K562 (cell line): ENCODE measurements at regions not wholly inside any gene's neighbourhood (a gene's known extent, or its start where the extent isn't known, plus 50 kb on each side); places are given as distances from the start of the nearest gene placed in this dataset.

Source experiments
- BRCA1 ChIP-seq, 2 experiments: fragments of 450-650 bp in 1 of 2; sonication (generic) in 1 of 2; formaldehyde crosslinking in 1 of 2; IDR thresholded peaks; 2 replicates each; pipeline versions ENCODE4 v1.5.0 to v1.6.1; 2017 to 2020; ENCODE audit warnings: mild to moderate bottlenecking in 1 of 2, missing genetic modification reagents in 1 of 2
- CCNT2 ChIP-seq: IDR thresholded peaks from 2 replicates; pipeline ENCODE4 v1.6.1; 2011; ENCODE audit warnings: borderline replicate concordance, low read depth, mild to moderate bottlenecking, moderate library complexity, mixed read lengths, low read length; ENCODE audit not compliant: insufficient read length; ENCODE audit errors: extremely low read depth
- CEBPB ChIP-seq: fragments of 450-650 bp; IDR thresholded peaks from 2 replicates; pipeline ENCODE4 v1.6.1; 2016; ENCODE audit warnings: missing genetic modification characterization, missing compliant biosample characterization
- CHD4 ChIP-seq: fragments of 200-600 bp; sonication (generic); IDR thresholded peaks from 3 replicates; pipeline ENCODE4 v1.6.1; 2012; ENCODE audit warnings: low read depth, mild to moderate bottlenecking, mixed read lengths, low read length, inconsistent platforms; ENCODE audit not compliant: insufficient read depth, insufficient replicate concordance, poor library complexity, severe bottlenecking
- GATA2 ChIP-seq: sonication (generic); formaldehyde crosslinking; IDR thresholded peaks from 2 replicates; pipeline ENCODE4 v1.4.0; 2020; ENCODE audit warnings: mild to moderate bottlenecking, missing genetic modification reagents
- KLF13 ChIP-seq: fragments of 450-650 bp; IDR thresholded peaks from 2 replicates; pipeline ENCODE4 v1.6.1; 2016; ENCODE audit warnings: missing genetic modification characterization, low read depth, mild to moderate bottlenecking, missing compliant biosample characterization, moderate library complexity, borderline replicate concordance
- PCBP1 ChIP-seq: fragments of 200-400 bp; formaldehyde crosslinking; IDR thresholded peaks from 2 replicates; pipeline ENCODE4 v1.6.1; 2018; ENCODE audit warnings: mild to moderate bottlenecking, low read depth, low read length; ENCODE audit not compliant: poor library complexity, severe bottlenecking
- POLR2AphosphoS2 ChIP-seq: IDR thresholded peaks from 2 replicates; pipeline ENCODE4 v1.6.1; 2012; ENCODE audit warnings: low read length, improper control_type of control experiment
- RFX7 ChIP-seq: fragments of 250-450 bp; sonication (Bioruptor Pico); IDR thresholded peaks from 2 replicates; pipeline ENCODE4 v1.5.1; 2021; ENCODE audit warnings: mild to moderate bottlenecking
- SMAD3 ChIP-seq: fragments of 450-650 bp; formaldehyde crosslinking; conservative IDR thresholded peaks from 2 replicates; pipeline ENCODE4 v1.4.0; 2020; ENCODE audit warnings: mild to moderate bottlenecking
- SREBF2 ChIP-seq: sonication (generic); formaldehyde crosslinking; IDR thresholded peaks from 2 replicates; pipeline ENCODE4 v1.4.0; 2020; ENCODE audit warnings: mild to moderate bottlenecking, missing genetic modification reagents
- TARDBP ChIP-seq: fragments of 450-650 bp; IDR thresholded peaks from 2 replicates; pipeline ENCODE4 v1.6.1; 2016
- ZNF12 ChIP-seq: sonication (generic); formaldehyde crosslinking; IDR thresholded peaks from 2 replicates; pipeline ENCODE4 v1.4.0; 2020; ENCODE audit warnings: mild to moderate bottlenecking, missing genetic modification reagents
- ZNF76 ChIP-seq: fragments of 250-450 bp; sonication (Bioruptor Pico); IDR thresholded peaks from 2 replicates; pipeline ENCODE4 v1.4.0; 2020; ENCODE audit warnings: mild to moderate bottlenecking, moderate library complexity, borderline replicate concordance
- TF ChIP-seq, protein P1 (sequence below): sonication (generic); formaldehyde crosslinking; IDR thresholded peaks from 2 replicates; pipeline ENCODE4 v1.8.1; 2023; ENCODE audit warnings: mild to moderate bottlenecking, missing genetic modification reagents
- TF ChIP-seq, protein P2 (sequence below), 2 experiments: fragments of 450-650 bp; IDR thresholded peaks; 2 replicates each; pipeline ENCODE4 v1.6.1; 2018; ENCODE audit warnings: mild to moderate bottlenecking in 2 of 2, low read depth in 1 of 2; ENCODE audit not compliant: partially characterized antibody in 2 of 2
- TF ChIP-seq, protein P3 (sequence below): fragments of 250-450 bp; sonication (Bioruptor Pico); IDR thresholded peaks from 2 replicates; pipeline ENCODE4 v1.8.0; 2021; ENCODE audit warnings: mild to moderate bottlenecking, moderate library complexity
- TF ChIP-seq, protein P4 (sequence below): sonication (generic); formaldehyde crosslinking; IDR thresholded peaks from 2 replicates; pipeline ENCODE4 v1.5.0; 2020; ENCODE audit warnings: missing genetic modification reagents

DNA sequence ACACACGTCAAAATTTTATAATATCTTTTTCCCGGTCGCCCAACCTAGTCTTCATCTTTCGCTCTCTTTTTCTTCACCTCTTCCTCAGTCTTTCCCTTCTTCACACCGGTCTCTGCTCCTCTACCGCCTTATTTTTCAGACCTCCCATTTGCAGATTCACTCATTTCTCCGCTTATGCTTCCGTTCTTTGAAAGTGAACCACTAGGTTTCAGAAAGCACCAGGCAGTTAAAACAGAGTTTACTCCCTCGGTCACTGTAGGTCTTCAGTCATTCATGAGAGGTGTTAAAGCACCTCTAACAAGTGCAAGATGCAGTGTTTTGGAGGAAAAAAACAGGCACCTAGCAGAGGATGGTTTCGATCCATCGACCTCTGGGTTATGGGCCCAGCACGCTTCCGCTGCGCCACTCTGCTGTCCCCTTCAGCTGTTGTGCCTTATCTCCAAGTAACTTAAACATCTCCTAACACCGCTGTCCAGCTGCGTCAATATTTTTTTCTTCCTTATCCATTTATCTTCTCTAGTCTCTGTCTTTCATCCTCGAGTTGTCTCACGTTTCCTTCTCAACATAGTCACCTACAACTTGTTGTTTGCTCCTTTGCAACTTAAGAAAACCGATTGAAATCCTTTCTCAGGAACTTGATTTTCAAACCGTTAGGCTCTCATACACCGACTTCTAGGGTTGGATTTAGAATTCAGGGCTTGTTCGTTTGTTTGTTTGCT is 119.7 kb upstream of the ZNF184 start (continued):
- TF ChIP-seq, protein P1, sequence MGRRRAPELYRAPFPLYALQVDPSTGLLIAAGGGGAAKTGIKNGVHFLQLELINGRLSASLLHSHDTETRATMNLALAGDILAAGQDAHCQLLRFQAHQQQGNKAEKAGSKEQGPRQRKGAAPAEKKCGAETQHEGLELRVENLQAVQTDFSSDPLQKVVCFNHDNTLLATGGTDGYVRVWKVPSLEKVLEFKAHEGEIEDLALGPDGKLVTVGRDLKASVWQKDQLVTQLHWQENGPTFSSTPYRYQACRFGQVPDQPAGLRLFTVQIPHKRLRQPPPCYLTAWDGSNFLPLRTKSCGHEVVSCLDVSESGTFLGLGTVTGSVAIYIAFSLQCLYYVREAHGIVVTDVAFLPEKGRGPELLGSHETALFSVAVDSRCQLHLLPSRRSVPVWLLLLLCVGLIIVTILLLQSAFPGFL = 0 out of 2 replicates have a peak, but pooled peaks have one; percentile 36
- TF ChIP-seq ZNF12 (CRISPR knock-in tag) (no peak), TARDBP (0 out of 2 replicates have a peak, but pooled peaks have one; percentile 32), PCBP1 (no peak), CEBPB (tag) (no peak), POLR2AphosphoS2 (no peak), KLF13 (tag) (0 out of 2 replicates have a peak, but pooled peaks have one; percentile 27), RFX7 (CRISPR knock-in tag) (no peak), BRCA1 (IDR thresholded peaks at IDR 0.05) (no peak), BRCA1 (CRISPR knock-in tag; IDR thresholded peaks at IDR 0.05) (no peak), CCNT2 (no peak), ZNF76 (peak; percentile 27; the same call in 1 of the 2 replicates), SMAD3 (0 out of 2 replicates have a peak, but pooled peaks have one; percentile 42), GATA2 (CRISPR knock-in tag) (peak; percentile 71; the same call in 1 of the 2 replicates), CHD4 (peak; percentile 40), SREBF2 (0 out of 2 replicates have a peak, but pooled peaks have one; percentile 34)
- TF ChIP-seq, protein P2, sequence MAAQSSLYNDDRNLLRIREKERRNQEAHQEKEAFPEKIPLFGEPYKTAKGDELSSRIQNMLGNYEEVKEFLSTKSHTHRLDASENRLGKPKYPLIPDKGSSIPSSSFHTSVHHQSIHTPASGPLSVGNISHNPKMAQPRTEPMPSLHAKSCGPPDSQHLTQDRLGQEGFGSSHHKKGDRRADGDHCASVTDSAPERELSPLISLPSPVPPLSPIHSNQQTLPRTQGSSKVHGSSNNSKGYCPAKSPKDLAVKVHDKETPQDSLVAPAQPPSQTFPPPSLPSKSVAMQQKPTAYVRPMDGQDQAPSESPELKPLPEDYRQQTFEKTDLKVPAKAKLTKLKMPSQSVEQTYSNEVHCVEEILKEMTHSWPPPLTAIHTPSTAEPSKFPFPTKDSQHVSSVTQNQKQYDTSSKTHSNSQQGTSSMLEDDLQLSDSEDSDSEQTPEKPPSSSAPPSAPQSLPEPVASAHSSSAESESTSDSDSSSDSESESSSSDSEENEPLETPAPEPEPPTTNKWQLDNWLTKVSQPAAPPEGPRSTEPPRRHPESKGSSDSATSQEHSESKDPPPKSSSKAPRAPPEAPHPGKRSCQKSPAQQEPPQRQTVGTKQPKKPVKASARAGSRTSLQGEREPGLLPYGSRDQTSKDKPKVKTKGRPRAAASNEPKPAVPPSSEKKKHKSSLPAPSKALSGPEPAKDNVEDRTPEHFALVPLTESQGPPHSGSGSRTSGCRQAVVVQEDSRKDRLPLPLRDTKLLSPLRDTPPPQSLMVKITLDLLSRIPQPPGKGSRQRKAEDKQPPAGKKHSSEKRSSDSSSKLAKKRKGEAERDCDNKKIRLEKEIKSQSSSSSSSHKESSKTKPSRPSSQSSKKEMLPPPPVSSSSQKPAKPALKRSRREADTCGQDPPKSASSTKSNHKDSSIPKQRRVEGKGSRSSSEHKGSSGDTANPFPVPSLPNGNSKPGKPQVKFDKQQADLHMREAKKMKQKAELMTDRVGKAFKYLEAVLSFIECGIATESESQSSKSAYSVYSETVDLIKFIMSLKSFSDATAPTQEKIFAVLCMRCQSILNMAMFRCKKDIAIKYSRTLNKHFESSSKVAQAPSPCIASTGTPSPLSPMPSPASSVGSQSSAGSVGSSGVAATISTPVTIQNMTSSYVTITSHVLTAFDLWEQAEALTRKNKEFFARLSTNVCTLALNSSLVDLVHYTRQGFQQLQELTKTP (IDR thresholded peaks at IDR 0.05; ENCODE audit: low read depth in 1 of 2, partially characterized antibody in 2 of 2) = peak; percentile 61 to 88
- TF ChIP-seq, protein P3, sequence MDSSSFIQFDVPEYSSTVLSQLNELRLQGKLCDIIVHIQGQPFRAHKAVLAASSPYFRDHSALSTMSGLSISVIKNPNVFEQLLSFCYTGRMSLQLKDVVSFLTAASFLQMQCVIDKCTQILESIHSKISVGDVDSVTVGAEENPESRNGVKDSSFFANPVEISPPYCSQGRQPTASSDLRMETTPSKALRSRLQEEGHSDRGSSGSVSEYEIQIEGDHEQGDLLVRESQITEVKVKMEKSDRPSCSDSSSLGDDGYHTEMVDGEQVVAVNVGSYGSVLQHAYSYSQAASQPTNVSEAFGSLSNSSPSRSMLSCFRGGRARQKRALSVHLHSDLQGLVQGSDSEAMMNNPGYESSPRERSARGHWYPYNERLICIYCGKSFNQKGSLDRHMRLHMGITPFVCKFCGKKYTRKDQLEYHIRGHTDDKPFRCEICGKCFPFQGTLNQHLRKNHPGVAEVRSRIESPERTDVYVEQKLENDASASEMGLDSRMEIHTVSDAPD (CRISPR knock-in tag) = no peak
- TF ChIP-seq, protein P4, sequence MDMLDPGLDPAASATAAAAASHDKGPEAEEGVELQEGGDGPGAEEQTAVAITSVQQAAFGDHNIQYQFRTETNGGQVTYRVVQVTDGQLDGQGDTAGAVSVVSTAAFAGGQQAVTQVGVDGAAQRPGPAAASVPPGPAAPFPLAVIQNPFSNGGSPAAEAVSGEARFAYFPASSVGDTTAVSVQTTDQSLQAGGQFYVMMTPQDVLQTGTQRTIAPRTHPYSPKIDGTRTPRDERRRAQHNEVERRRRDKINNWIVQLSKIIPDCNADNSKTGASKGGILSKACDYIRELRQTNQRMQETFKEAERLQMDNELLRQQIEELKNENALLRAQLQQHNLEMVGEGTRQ = no peak
